GM21447 (cell line): ENCODE measurements at regions not wholly inside any gene's neighbourhood (a gene's known extent, or its start where the extent isn't known, plus 50 kb on each side); places are given as distances from the start of the nearest gene placed in this dataset.

Experiments used
- ATAC-seq: cut with Tn5 transposase; IDR thresholded peaks from one replicate; pipeline ENCODE4 v1.9.1; 2021; ENCODE audit not compliant: unreplicated experiment

- no peak for ATAC-seq
Measured at GRCh38 chr6:134866563-134866962, 83.3 kb downstream of the ALDH8A1 start.

- no peak for ATAC-seq
Measured at GRCh38 chr6:134864558-134864957, 85.3 kb downstream of the ALDH8A1 start.

DNA sequence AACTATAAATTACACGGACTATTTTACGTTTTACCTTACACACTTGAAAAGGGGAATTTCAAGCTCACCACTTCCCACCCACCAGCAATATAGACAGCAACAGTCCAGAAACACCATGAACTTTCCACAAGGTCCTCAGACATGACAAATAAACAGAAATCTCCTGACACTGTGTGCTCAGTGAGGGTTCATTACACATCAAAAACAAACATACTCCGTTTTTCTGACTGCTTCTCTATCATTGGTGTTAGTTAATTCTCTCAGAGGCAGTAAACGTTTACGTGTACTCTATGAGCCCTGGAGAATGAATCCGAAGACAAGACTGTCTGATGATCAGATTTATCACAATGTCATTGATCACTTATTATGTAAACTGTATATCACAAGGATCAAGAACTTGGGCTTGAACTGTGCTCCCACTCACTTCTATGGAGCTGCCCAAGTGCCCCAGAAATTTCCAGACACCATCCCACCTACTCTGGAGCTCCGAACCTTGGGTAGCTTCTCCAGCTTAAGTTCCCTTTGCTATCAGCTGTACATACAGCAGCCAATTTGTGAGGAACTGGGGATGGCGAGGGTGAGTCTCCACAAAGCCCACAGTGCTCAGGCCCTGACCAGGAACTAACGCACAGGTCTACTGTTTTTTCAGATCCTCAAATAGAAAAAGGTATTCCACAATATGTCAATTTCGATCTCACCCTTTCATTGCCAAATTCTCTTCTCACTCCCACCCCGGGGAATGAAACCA lies 86.0 kb downstream of the ALDH8A1 start:
- ATAC-seq, result no peak

DNA sequence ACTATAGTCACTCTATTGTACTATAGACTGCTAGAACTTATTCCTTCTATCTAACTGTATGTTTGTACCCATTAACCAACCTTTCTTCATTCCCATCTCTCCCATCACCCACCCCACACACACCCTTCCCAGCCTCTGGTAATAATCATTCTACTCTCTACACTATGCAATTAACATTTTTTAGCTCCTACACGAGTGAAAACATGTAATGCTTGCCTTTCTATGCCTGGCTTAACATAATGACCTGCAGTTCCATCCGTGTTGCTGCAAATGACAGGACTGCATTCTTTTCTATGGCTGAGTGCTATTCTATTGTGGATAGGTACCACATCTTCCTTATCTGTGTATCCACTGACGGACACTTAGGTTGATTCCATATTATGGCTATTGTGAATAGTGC lies 95.5 kb downstream of the ALDH8A1 start:
- no peak for ATAC-seq

DNA sequence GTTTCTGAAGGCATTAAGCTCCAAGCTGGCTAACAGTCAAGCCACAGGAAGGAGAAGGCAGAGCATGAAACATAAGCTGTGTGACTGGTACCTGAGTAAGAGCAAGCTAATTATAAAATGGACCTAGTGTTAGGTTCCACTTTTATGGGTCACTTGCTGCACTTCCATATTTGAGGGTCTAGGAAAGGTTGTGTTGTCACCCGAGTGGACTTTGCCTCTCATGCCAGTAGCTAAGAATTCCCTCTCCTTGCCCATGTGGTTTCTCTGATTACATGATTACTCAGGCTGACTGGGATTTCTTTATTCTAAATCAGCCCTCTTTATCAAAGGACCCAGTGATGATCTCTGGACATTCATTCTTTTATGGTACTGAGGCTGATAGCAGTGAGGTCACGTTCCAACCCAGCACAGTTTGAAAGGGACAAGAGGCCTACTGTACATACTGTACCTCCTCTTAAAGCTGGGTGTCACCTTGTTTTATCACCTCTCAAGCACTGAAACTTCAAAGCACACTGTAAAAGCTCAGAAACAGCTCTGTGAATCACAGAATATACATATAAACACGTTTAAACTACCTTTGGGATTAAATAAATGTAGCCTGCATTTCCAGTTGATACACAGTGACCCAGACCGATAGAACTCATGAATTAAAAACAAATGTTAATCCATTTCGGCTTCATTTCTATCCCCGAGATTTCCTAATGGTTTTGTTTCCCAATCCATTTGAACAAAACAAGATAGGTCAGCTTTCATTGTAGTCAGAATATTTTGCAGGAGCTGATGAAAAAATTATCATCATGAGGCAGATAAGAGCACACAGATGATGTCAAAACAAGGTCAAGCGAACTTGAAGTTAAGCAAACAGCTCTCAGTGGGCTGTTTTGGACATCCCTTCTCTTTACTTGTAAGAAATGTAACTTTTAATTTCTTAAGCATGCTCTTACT lies 96.5 kb downstream of the ALDH8A1 start:
- ATAC-seq, result no peak

- ATAC-seq, result no peak
Measured at GRCh38 chr6:134851548-134851947, 98.4 kb downstream of the ALDH8A1 start.

GRCh38 chr6:134850721-134851305 lies 99.1 kb downstream of the ALDH8A1 start:
- no peak for ATAC-seq

GRCh38 chr6:134849920-134850447 lies 99.9 kb downstream of the ALDH8A1 start:
- no peak for ATAC-seq

GRCh38 chr6:134848076-134848475 lies 101.8 kb downstream of the ALDH8A1 start:
- ATAC-seq, result no peak

- no peak for ATAC-seq
Measured at GRCh38 chr6:134846865-134847264, 103.0 kb downstream of the ALDH8A1 start.

DNA sequence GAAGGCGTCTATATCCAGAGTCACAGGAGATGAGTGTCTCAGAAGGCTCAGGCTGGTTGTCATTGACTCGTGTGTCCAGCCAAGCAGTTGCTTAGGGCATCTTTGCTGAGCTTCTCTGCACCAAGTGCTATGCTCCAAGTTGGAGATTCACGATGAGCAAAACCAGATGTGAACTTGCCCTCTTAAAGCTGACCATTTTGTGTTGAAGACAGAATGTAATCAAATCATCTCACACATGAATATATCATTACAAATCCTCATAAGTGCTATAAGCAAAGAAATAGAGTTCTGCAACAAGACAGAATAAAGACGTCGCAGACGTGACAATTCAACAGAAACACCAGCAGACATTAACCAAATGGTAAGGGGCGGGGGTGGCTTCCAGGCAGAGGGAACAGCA lies 103.9 kb downstream of the ALDH8A1 start:
- ATAC-seq, result no peak

DNA sequence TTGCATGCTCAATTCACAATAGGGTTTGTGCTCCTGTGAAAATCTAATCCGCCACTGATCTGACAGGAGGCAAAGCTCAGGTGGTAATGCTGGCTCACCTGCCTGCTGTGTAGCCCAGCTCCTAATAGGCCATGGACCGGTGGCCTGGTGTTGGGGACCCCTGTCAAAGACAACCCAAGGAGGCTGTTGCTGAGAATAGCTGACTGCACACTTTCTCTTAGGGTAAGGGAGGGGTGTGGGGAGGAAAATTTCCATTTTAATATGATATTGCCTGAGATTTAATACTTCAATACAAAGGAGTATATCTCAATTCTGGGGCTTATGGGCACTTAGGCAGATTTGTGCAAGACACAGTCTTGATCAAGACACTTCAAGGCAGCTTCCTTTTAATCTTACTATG lies 105.8 kb downstream of the ALDH8A1 start:
- ATAC-seq, result no peak

DNA sequence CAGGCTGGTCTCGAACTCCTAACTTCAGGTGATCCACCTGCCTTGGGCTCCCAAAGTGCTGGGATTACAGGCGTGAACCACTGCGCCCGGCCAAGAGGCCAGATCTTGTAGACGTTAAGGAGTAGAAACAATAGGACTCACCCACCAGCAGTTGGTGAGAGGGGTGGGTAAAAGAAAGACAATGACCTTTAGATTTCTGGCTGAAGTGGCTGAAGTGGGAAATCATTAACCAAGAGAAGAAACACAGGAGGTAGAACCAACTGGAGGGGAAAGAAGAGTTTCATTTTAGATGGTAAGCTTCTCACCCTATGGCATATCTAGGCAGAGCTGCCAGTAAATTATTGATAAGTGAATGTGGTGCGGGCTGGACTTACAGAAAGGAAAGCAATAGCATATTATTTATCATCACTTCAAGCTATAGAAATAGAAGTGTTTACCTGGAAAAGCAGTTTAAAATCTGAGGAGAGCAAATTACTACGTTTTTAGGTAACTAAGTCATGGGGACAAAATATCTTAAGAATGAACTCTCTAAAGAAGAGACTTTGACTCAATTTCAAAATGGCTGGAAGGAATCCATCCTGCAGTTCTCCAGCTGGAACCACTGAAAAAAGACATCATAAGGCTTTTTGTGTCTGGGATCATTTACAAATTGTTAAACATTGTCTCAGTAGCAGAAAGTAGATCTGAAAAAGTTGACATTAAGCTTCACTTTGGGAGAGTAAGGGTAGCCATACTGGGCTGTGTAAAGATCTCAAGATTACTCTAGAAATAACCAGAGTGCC lies 109.6 kb downstream of the ALDH8A1 start:
- ATAC-seq, result peak; percentile 89

DNA sequence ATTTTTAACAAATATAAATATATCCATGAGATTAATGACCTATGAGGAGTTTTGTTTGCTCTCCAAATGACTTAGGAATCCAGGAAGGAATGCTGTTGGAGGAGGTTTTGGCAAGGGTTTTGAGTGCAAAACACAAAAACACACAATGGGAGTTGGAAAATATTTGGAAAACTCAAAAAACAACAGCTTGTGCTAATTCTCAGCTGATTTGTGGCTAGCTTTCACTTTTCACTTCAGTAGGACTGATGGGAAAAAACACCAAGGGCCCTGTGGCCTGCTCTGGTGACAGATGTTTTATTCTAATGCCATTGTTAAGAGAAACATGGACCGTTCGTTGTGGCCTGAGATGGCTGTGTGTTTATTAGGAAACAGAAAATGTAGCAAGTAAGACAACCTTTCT lies 113.9 kb downstream of the ALDH8A1 start:
- no peak for ATAC-seq

DNA sequence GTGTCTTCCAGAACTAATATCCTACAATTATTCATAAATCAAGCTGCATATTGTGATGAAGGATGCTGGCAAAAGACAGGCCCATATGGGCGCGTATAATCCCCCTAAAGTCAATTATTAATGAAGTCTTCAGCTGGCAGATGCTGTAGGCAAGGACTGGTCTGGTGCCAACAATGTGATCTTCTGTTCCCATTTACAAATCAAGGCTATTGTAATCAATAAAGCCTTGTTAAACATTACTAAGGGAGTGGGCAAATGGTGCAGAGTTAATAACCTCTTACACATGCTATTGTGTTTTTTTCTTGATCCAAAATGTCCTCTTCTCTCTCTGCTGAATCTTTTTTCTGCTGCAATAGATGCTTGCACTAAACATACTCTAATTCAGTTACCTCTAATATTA lies 119.0 kb downstream of the ALDH8A1 start:
- ATAC-seq, result no peak

DNA sequence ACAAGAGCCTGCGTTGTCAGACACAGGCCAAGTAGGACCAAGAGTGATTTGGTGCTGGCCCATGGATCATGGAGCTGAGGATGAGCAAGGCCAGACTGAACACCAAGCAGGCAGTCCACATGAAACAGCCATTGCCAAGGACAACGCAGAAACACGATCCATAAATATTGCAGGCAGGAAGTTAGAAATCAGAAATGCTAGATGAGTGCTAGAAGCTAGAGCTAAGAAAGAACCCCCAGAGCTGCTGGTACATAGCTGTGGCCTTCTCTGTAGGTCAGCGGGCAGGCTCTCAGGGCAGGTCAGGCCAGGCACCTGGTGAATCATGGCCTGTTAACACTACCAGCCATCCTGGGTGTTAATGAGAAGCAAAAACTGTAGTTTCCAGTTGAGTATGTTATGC lies 119.7 kb downstream of the ALDH8A1 start:
- no peak for ATAC-seq

DNA sequence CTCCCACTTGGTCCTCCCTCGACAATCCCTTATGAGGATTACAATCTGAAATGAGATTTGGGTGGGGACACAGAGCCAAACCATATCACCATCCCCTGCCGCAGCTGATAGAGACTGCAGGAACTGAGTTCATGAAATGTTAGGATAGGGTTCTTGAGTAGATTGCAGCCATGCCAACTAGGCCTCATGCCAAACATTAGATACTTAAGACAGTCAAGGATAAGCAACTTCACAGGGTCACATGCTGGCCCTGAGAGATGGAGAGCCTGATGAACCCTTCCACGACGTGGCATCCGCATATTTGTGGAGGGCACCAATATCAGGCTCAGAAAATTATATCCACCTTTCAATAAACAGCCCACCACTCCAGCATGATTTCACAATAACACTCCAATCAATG lies 121.3 kb downstream of the ALDH8A1 start:
- no peak for ATAC-seq

DNA sequence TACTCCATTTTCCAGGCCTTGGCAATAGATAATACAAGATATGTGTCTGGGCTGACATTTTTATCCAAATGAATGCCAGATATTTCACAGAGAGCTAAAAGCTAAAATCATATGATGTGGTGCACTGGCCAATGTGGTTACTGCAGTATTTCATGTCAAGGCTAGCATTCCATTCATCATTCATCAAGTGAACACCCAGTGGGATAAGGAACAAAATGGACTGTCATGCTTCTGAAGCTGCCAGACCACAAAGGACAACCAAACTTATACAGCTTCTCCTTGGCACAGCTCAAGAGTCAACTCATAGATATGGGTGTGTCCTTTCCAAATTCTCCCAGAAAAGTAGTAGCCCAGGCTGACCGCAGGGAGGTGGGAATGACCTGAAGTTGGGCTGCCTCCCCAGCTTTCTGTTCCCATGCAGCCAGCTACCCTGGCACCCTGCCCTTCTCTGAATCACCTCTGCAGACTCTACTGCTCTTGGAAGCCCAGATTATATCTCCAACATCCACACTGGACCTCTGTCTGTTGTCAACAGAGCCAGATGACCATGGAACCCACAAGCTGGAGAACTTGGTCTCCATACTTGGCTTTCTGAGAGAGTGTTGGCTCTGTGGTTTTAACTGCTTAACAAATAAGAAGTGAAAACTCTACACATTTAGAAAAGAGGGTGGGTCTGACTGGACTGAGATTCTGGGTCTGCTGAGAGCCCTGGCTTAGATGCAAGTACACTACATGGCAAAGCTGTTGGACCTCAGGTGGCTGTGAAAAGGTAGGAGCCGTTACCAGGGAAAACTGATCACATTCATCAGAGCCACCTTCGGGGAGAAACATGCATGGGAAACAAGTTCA lies 122.8 kb downstream of the ALDH8A1 start:
- ATAC-seq, result no peak

DNA sequence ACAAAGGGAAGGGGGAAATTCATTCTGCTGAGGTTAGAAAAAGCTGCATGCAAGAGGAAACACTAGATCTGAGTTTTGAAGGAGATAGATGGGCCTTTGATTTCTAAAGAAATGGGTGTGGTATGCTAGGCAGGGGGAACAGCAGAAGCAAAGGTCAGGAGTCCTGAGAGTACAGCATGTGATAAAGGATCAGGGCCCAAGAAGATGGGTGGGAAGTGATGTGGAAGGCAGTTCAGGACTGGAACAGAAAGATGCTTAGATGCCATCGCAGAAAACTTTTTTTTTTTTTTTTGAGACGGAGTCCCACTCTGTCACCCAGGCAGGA lies 126.2 kb downstream of the ALDH8A1 start:
- ATAC-seq, result no peak
